GM23338 (cell line): ENCODE measurements at regions not wholly inside any gene's neighbourhood (a gene's known extent, or its start where the extent isn't known, plus 50 kb on each side); places are given as distances from the start of the nearest gene placed in this dataset.

Experiments used
- ATAC-seq: fragments of 200-7000 bp; cut with Tn5 transposase; 3 replicates; pipeline ENCODE4 v1.9.1; 2020
- DNase-seq: peaks from one replicate; pipeline ENCODE4 v3.0.0-alpha.2; 2015; ENCODE audit warnings: low spot score
- H2AFZ ChIP-seq: fragments of 200-600 bp; sonication (generic); 2 replicates; pipeline ENCODE4 v1.8.0; 2016; ENCODE audit warnings: antibody characterized with exemption, mild to moderate bottlenecking, moderate library complexity
- H3F3A ChIP-seq: fragments of 200-600 bp; sonication (generic); replicated peaks from 2 replicates; pipeline ENCODE4 v1.8.0; 2017; ENCODE audit warnings: antibody characterized with exemption, mixed run types, low read depth
- H3K27ac ChIP-seq: fragments of 200-600 bp; sonication (generic); 2 replicates; pipeline ENCODE4 v1.6.1; 2016; ENCODE audit warnings: low read depth
- H3K27me3 ChIP-seq: fragments of 200-600 bp; sonication (generic); 2 replicates; pipeline ENCODE4 v1.8.0; 2016; ENCODE audit warnings: mild to moderate bottlenecking, mixed run types, moderate library complexity; ENCODE audit not compliant: insufficient read depth
- H3K36me3 ChIP-seq: fragments of 200-600 bp; sonication (generic); 2 replicates; pipeline ENCODE4 v1.8.0; 2016; ENCODE audit warnings: mild to moderate bottlenecking; ENCODE audit not compliant: insufficient read depth
- H3K4me1 ChIP-seq: fragments of 200-600 bp; sonication (generic); 2 replicates; pipeline ENCODE4 v1.8.0; 2016; ENCODE audit warnings: mild to moderate bottlenecking, moderate library complexity; ENCODE audit not compliant: insufficient read depth
- H3K4me2 ChIP-seq: fragments of 200-600 bp; sonication (generic); 2 replicates; pipeline ENCODE4 v1.7.1; 2017; ENCODE audit warnings: mixed run types
- H3K4me3 ChIP-seq: fragments of 200-600 bp; sonication (generic); 2 replicates; pipeline ENCODE4 v1.6.1; 2016; ENCODE audit warnings: mixed run types
- H3K79me2 ChIP-seq: fragments of 200-600 bp; sonication (generic); replicated peaks from 2 replicates; pipeline ENCODE4 v1.8.0; 2017; ENCODE audit warnings: mild to moderate bottlenecking; ENCODE audit not compliant: insufficient read depth
- H3K9me2 ChIP-seq: fragments of 200-600 bp; sonication (generic); 2 replicates; pipeline ENCODE4 v1.8.0; 2017; ENCODE audit not compliant: insufficient read depth
- H4K20me1 ChIP-seq: fragments of 200-600 bp; sonication (generic); replicated peaks from 2 replicates; pipeline ENCODE4 v1.8.0; 2017; ENCODE audit warnings: mild to moderate bottlenecking; ENCODE audit not compliant: insufficient read depth
- H3K27ac Mint-ChIP-seq: 2 replicates; pipeline ENCODE4 v1.8.0; 2020; ENCODE audit warnings: inconsistent platforms, mild to moderate bottlenecking, moderate library complexity, mixed read lengths
- H3K27me3 Mint-ChIP-seq: 3 replicates; pipeline ENCODE4 v1.8.0; 2022; ENCODE audit warnings: low read depth, mild to moderate bottlenecking, moderate library complexity, mixed read lengths, inconsistent platforms; ENCODE audit not compliant: insufficient read depth, poor library complexity
- H3K36me3 Mint-ChIP-seq: 3 replicates; pipeline ENCODE4 v1.8.0; 2021; ENCODE audit warnings: low read depth, mild to moderate bottlenecking, inconsistent platforms, moderate library complexity, mixed read lengths
- H3K4me1 Mint-ChIP-seq: 3 replicates; pipeline ENCODE4 v1.8.0; 2020; ENCODE audit warnings: mild to moderate bottlenecking, inconsistent platforms, mixed read lengths
- H3K4me3 Mint-ChIP-seq: 3 replicates; pipeline ENCODE4 v1.8.0; 2021; ENCODE audit warnings: moderate library complexity, mild to moderate bottlenecking, inconsistent platforms, mixed read lengths
- H3K9me3 Mint-ChIP-seq: 3 replicates; pipeline ENCODE4 v1.8.0; 2020; ENCODE audit warnings: moderate library complexity, mild to moderate bottlenecking, inconsistent platforms, mixed read lengths
- CTCF ChIP-seq, 2 experiments: fragments of 200-600 bp in 1 of 2; sonication (generic) in 1 of 2; conservative IDR thresholded peaks; 2 replicates each; pipeline versions ENCODE4 v1.5.1 to v1.6.1; 2016 to 2017; ENCODE audit warnings: antibody characterized with exemption in 2 of 2, low read depth in 2 of 2, mild to moderate bottlenecking in 2 of 2, moderate library complexity in 1 of 2
- EZH2 ChIP-seq: fragments of 200-600 bp; sonication (generic); IDR thresholded peaks from one replicate; pipeline ENCODE4 v1.8.0; 2017; ENCODE audit warnings: antibody characterized with exemption, mild to moderate bottlenecking, low read depth; ENCODE audit not compliant: unreplicated experiment
- EZH2phosphoT487 ChIP-seq: fragments of 200-600 bp; sonication (generic); IDR thresholded peaks from one replicate; pipeline ENCODE4 v1.8.1; 2018; ENCODE audit warnings: antibody characterized with exemption; ENCODE audit not compliant: unreplicated experiment
- JUNB ChIP-seq: IDR thresholded peaks from one replicate; pipeline ENCODE4 v1.6.1; 2016; ENCODE audit warnings: antibody characterized with exemption; ENCODE audit not compliant: unreplicated experiment
- REST ChIP-seq: IDR thresholded peaks from one replicate; pipeline ENCODE4 v1.6.1; 2018; ENCODE audit warnings: antibody characterized with exemption; ENCODE audit not compliant: unreplicated experiment
- ZNF462 ChIP-seq: fragments of 250-450 bp; sonication (Bioruptor Pico); IDR thresholded peaks from 2 replicates; pipeline ENCODE4 v1.5.0; 2020; ENCODE audit warnings: mild to moderate bottlenecking, moderate library complexity

- TF ChIP-seq ZNF462: no peak
Measured at GRCh38 chr14:98171654-98172053, 1100.3 kb downstream of the BCL11B start (continued).

GRCh38 chr14:98172243-98172778 is 1099.7 kb downstream of the BCL11B start:
- Histone ChIP-seq H3K4me1 (peaks cover 9% of the 10 kb centered on the region), H3K4me2 (no peak overlapping the region), H3K36me3 (no peaks in the 10 kb centered on the region), H4K20me1 (no peaks in the 10 kb centered on the region), H3K27ac (no peak overlapping the region), H3F3A (no peaks in the 10 kb centered on the region), H3K79me2 (no peaks in the 10 kb centered on the region), H3K27me3 (no peaks in the 10 kb centered on the region), H3K9me2 (peaks cover 2% of the 10 kb centered on the region; the same call in 1 of the 2 replicates), H3K4me3 (no peak overlapping the region), H2AFZ (no peak overlapping the region)
- Mint-ChIP-seq H3K27me3 (peaks cover 5% of the 10 kb centered on the region), H3K4me3 (no peak overlapping the region), H3K27ac (no peak overlapping the region), H3K36me3 (no peaks in the 10 kb centered on the region), H3K4me1 (peaks cover 18% of the 10 kb centered on the region), H3K9me3 (no peaks in the 10 kb centered on the region)
- ATAC-seq: no peak
- DNase-seq: no peak
- TF ChIP-seq JUNB: no peak
- no peak for TF ChIP-seq REST
- TF ChIP-seq EZH2phosphoT487: no peak
- no peak for TF ChIP-seq CTCF (conservative IDR thresholded peaks at IDR 0.05; ENCODE audit: low read depth in 2 of 2)
- TF ChIP-seq EZH2: no peak
